Stimulated activated CD8-positive, alpha-beta memory T cell treated with anti-CD3 and anti-CD28 coated beads, Interleukin-12 subunit alpha, Interleukin-12 subunit beta, amount 100 ng/mL, for 4 hours (primary cell): ENCODE measurements at regions not wholly inside any gene's neighbourhood (a gene's known extent, or its start where the extent isn't known, plus 50 kb on each side); places are given as distances from the start of the nearest gene placed in this dataset.

Source experiments
- DNase-seq: peaks from one replicate; pipeline ENCODE4 v3.0.0-alpha.2; 2020; ENCODE audit warnings: low read depth

DNA sequence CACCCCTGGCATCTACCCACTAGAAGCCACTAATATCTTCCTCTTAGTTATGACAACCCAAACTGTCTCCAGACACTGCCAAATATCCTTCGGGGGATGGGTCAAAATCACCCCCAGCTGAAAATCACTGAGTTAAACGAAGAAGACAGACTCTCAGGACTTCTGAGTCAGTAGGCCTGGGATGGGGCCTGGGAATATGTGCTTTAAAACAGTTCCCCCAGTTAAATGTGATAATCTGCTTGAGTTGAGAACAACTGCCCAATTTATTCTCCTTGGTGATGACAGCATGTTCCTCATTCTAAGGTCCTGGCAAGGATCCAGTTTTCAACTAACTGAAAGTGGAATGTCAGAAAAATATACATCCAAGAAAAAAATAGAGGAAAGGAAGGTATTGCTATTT, 52.4 kb downstream of the CBLL2 start:
- DNase-seq, result no peak

- no peak for DNase-seq
Observed at GRCh38 chrX:22329783-22330182, 57.1 kb downstream of the CBLL2 start.

- DNase-seq, result no peak
Observed at GRCh38 chrX:22338740-22339139, 66.0 kb downstream of the CBLL2 start.

GRCh38 chrX:22339459-22339858, 66.7 kb downstream of the CBLL2 start:
- DNase-seq, result no peak

DNA sequence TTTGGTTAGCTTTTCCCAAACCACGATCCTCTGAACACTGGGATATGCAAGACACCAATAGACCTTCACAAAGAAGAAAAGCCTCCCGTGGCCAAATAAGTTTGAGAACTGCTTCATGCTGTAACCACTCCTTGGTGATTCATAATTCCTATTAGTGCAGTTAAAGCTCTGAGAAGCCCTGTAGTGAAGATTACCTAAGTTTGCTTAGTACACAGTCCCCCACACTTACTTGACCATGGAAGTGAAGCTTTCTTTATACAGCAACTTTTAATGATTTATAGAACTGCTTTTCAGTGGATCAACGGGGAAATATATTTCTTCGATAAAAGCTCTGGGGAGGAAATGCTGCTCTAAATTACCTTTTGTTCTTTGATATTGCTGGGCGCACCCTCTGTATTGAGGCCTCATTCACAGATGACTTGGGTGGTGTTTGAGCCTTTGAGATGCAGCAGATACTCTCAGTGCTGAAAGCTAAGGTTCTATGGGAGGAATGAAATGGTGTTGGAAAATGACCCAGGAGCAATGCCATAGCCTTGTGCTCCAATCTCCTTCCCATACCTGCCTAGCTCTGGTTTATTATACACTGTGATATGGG, 67.4 kb downstream of the CBLL2 start:
- no peak for DNase-seq

DNA sequence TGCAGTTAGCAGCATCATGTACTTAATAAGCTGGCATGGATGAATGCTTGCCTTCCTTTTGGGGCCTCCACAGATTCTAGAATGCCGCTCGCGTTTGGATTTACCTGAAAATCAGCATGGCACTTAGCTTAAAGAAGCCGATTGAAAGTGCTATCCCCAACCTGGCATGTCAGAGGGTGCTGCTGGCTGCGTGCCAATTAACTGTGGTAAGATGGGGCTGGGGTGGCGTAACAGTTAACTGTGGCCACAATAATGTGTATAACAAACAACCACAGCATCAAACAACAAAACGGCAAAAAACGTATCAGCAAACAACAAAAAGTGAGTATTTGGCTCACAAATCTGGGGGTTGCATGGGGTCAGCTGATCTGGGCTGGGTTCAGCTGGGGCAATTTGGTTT, 70.5 kb downstream of the CBLL2 start:
- no peak for DNase-seq

DNA sequence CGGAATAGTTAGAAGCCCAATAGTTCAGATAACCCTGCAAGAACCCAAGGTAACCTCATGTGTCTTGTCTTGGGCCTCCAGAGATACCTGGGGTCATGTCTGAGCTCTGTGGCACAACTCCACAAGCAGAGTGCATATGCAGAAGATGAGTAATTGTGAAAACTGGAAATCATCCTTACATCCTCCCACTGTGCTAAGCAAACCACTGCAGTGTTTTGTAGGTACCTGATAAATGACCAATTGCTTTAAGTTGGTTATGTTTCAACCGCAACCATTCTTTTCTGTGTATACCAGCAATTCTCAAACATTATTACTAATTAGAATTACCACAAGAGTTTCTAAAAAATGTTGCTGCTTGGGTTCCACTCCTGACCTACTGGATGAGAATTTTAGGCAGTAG, 73.2 kb downstream of the CBLL2 start:
- no peak for DNase-seq

DNA sequence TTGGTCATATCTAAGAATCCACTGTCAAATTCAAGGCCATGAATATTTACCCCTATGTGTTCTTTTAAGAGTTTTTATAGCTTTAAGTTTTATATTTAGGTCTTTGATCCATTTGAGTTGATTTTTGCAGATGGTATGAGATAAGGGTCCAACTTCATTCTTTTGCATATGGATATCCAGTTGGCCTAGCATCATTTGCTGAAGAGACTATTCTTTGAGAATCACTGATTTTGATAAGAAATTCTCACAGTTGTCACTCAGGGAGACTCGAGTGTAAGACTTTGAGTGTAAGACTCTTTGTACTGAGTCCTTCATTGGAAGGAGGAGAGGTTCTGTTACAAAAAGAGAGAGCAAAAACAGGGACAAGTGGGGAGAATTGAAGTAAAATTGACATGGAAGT, 74.8 kb downstream of the CBLL2 start:
- no peak for DNase-seq

GRCh38 chrX:22349116-22349515, 76.4 kb downstream of the CBLL2 start:
- no peak for DNase-seq

- DNase-seq, result no peak
Observed at GRCh38 chrX:22351076-22351475, 78.4 kb downstream of the CBLL2 start.

DNA sequence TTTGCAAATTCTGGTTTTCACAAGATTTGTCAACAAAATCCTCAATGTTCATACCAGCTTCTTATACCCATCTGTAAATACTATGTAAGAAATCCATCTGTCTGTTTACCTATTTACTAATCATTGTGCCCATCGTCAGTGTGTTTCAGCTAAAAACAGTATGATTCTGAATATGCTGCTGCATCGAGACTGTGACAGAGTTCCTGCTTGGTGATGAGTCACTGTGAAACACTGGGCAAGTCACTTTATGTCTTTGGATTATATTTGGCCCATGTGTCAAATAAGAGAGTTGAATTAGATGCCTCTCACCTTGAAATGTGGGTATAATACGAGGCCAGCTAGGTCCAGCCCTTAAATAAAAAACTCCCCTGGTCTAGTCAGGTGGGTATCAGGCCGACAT, 79.3 kb downstream of the CBLL2 start:
- DNase-seq, result no peak

GRCh38 chrX:22357621-22358020, 84.9 kb downstream of the CBLL2 start:
- DNase-seq, result no peak

GRCh38 chrX:22360129-22360528, 87.4 kb downstream of the CBLL2 start:
- DNase-seq, result no peak

GRCh38 chrX:22365460-22365859, 92.7 kb downstream of the CBLL2 start:
- no peak for DNase-seq

- no peak for DNase-seq
Observed at GRCh38 chrX:22366166-22366702, 93.5 kb downstream of the CBLL2 start.

DNA sequence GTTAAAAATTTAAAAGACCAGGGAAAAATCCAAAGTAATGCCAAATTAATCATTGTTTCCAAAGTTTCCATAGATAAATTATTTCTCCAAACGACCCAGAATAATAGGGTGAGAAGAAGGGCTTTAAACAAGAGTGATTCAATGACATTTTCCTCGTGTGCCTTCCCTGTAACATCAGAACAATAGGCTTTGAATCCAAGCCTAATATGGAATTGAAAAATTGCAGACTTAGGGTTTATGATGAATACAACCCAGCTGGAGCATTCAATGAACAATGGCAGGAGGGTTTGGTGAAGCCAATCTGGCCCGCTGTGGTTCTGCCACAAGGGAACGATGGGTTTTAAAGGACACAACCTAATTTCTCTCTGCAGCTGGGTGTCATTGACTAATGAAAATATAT, 94.2 kb downstream of the CBLL2 start:
- DNase-seq, result no peak

DNA sequence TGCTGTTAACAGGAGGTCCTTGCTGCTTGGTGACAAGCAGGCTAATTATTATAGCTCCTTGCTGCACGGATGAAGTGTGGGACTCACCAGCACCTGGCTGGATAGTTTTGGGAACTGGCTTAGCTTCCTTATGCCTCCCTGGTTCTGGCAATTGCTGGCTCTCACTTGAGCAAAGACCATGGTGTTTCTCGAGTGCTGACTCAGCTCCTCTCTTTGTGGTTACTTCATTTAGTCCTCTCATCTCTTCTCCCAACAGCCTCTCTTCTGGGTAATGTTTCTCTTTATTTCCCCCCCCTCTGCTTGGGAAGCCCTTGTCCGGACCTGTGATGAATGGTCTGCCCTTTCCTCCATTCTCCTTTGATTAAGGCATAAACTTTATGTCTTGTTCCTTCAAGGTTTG, 100.4 kb downstream of the CBLL2 start:
- no peak for DNase-seq

- DNase-seq, result no peak
Observed at GRCh38 chrX:22373766-22374165, 101.1 kb downstream of the CBLL2 start.

- DNase-seq, result no peak
Observed at GRCh38 chrX:22376369-22376768, 103.7 kb downstream of the CBLL2 start.

DNA sequence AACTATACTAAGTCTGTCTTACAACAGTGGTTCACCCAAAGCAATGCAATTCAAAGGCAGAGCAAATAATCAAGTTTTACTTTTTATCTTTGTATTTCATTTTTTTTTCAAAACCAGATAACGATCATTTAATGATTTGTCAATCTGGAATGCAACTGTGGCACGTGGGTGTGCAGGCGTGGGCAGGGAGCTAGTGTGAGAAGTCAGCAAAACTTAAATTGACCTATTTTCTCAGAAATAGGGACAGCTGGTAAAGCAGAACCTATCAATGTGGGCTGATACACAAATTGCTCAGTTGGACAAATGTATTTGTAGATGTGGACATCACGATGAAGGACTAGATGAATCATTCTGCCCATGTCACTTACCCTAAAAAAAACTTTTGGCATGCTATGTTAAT, 105.6 kb downstream of the CBLL2 start:
- DNase-seq, result no peak

- no peak for DNase-seq
Observed at GRCh38 chrX:22383988-22384387, 111.3 kb downstream of the CBLL2 start.

DNA sequence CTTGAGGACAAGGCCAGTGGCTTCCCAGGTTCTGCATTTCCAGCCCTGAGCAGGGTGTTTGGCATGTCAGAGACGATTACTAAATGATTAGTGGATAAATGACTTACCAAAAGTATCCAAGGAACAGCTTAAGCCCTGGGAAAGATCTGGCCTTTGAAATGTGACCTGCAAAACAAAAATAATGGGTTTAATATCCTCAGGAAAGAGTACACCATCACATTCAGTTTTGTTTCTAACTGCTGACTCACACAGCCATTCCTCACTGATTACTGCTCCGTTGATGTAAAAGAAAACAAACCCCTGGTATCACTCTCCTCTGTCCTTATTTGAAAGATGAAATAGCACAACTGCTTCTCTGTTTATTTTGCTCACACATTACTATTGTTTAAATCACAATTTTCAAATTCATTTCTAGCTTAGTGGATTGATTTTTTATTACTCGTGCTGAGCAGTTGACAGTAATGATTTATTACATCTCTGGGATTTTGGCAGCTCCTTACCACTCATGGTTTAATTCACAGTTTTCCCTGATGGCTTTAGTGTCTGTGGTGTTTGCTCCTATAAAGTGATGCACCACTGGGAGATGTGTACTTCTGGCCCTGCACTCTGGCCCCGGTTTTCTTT, 117.0 kb downstream of the CBLL2 start:
- DNase-seq, result no peak

- no peak for DNase-seq
Observed at GRCh38 chrX:22392133-22392948, 119.6 kb downstream of the CBLL2 start.
